HG03139 (cell line): ENCODE measurements at regions not wholly inside any gene's neighbourhood (a gene's known extent, or its start where the extent isn't known, plus 50 kb on each side); places are given as distances from the start of the nearest gene placed in this dataset.
"Not testable (repeated sequence)": the region's sequence is repeated elsewhere in the genome, so short reads cannot be mapped to it uniquely, and the experiment has no call there.

Source experiments
- ATAC-seq: cut with Tn5 transposase; IDR thresholded peaks from one replicate; pipeline ENCODE4 v1.9.1; 2021; ENCODE audit not compliant: unreplicated experiment

DNA sequence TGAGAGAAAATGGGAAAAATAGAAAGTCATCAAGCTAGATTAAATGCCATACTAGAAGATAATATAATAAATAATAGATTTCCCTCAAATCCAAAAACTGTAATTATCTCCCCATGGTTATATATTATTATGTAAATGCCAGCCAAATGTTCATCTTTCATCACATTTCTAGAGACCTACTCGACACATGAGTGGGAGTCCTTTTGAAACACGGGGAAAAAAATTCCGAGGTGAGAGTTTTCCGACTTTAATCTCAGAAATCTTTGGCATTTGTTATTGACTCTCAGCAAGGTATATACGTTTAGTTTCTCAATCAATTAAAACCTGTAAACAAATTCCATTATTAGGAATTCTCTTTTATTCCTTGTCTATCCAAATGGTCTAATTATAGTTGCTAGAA is 465.4 kb upstream of the SMIM31 start:
- ATAC-seq, result no peak

- no peak for ATAC-seq
These were observed 460.7 kb upstream of the SMIM31 start for GRCh38 chr4:164293203-164293602.

DNA sequence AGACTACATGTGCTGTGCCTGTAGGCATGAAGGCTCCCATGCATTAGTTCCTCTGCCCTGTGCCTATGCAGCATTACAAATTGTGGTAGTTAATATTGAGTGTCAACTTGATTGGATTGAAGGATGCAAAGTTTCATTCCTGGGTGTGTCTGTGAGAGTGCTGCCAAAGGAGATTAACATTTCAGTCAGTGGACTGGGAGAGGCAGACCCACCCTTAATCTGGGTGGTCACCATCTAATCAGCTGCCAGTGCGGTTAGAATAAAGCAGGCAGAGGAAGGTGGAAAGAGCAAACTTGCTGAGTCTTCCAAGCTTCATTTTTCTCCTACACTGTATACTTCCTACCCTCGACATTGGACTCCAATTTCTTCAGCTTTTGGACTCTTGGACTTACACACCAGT is 460.2 kb upstream of the SMIM31 start:
- no peak for ATAC-seq

- ATAC-seq, result no peak
These were observed 452.5 kb upstream of the SMIM31 start for GRCh38 chr4:164301430-164301829.

- ATAC-seq, result no peak
These were observed 449.8 kb upstream of the SMIM31 start for GRCh38 chr4:164304101-164304639.

GRCh38 chr4:164304861-164305260 is 449.1 kb upstream of the SMIM31 start:
- no peak for ATAC-seq

DNA sequence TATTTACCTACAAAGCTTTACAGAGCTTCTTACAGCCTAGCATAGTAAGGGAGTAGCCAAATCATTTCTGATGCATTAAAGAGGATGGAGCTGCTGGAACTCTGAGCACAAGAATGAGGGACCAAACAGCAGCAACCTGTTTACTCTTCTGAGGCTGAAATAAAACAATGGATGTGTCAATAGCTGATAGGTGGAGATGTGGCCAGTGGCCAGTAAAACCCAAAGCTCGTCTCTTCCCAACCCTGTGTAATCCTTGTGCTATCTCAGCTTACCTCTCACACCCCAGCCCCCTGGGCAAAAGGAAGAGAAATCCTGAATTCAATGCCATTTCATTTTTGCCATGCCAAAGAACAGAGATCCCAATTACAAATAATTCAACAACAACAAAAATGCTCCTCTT is 446.7 kb upstream of the SMIM31 start:
- no peak for ATAC-seq

DNA sequence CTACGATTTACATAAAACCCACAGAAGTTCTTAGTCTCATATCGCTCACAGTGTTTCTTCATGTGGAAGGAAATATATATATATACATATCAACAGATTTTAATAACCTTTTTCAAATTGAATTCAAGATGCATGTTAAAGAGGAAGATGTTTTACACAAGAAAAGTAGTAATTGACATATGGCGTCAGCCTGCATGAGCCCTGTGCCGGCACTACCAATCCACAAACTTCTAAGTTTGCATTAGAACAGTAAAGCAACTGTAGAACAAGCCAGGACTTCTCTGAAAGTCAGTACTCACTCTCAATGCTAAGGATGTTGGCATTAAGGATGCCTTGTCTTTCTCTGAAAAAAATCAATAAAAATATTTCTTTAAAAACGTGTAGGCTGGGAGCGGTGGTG is 441.3 kb upstream of the SMIM31 start:
- no peak for ATAC-seq

DNA sequence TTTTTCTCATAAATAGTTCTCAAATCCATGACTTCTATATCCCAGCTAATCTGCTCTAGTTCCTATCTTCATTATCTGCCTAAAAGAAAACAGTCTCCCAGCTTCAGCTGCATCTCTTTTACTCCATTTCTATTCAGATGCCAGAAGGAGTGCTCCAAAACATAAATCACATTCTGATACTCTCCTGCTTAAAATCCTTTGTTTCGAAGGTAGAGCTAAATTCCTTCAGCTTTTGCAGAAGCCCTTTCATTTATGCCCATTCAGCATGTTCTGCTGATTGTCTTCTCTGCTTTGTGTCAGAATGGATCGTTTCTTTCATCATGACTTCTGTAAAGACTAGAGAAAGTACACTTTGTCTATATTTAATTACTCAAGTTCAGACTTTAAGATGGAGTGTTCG is 440.1 kb upstream of the SMIM31 start:
- ATAC-seq, result no peak

GRCh38 chr4:164318350-164318749 is 435.6 kb upstream of the SMIM31 start:
- ATAC-seq, result no peak

DNA sequence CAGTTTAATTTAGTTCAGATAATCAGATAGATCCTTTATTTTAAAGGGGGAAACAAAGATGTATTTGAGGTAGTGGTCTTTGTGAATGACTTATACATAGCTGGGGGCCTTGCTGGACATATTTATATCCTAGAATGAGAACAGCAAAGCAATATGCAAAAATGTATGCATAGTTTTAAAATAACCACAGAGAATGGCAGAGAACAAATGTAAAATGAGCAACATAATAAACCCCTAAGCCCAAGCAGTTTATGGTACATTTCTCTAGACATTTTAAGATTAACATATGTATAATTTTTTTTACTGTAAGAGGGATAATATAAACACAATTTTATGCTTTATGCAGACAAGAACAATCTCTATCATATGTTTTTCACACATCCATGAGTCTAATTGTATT is 434.2 kb upstream of the SMIM31 start:
- ATAC-seq, result no peak

DNA sequence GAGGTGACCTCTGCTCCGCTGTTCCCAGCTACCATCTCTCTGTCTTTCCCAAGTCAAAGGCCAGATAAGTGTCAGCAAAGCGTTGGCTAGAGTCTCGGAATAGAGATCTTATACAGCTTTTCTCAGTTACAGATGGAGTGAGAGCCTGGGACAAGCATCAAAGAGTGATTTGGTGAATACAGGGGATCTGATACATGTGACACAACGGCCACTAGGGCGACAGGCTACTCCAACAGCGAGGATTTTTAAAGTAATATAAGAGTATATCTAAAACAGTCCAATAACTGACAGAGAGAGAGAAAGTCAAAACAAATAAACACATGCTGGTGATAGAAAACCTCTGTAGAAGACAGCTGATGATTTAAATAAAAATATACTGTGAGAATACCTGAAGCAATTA is 433.1 kb upstream of the SMIM31 start:
- no peak for ATAC-seq

GRCh38 chr4:164326056-164326455 is 427.9 kb upstream of the SMIM31 start:
- no peak for ATAC-seq

- ATAC-seq, result no peak
These were observed 416.5 kb upstream of the SMIM31 start for GRCh38 chr4:164337219-164337944.

DNA sequence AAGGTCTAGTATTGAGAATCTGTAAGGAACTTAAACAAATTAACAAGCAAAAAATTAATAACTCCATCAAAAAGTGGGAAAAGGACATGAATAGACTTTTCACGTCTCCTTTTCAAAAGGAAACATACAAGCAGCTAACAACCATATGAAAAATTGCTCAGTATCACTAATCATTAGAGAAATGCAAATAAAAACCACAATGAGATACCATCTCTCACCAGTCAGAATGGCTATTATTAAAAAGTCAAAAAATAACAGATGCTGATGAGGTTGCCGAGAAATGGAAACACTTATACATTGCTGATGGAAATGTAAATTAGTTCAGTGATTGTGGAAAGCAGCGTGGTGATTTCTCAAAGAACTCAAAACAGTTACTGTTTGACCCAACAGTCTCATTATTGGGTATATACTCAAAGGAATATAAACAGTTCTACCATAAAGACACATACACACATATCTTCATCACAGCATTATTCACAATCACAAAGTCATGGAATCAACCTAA is 410.4 kb upstream of the SMIM31 start:
- no peak for ATAC-seq

DNA sequence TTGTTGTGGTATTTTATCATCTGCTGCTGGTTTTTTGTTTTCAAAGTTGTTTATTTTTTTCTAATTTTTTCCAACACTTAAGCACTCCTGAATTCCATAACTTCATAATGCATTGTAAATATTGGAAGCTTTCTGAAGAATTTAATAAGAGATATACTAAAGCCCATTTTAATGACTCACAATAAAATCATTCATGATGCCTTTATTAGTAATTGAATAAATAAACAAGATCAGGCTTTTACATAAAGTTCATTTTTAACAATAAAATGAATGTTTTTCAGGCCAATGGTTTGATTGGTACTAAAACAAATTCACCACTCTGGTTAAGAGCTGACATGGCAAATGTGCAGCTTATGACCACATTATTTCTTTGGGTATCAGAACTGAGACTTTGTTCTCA is 408.2 kb upstream of the SMIM31 start:
- no peak for ATAC-seq

- no peak for ATAC-seq
These were observed 403.9 kb upstream of the SMIM31 start for GRCh38 chr4:164350061-164350460.

- ATAC-seq, result not testable (repeated sequence)
These were observed 403.2 kb upstream of the SMIM31 start for GRCh38 chr4:164350716-164351115.

GRCh38 chr4:164357957-164358356 is 396.0 kb upstream of the SMIM31 start:
- no peak for ATAC-seq

DNA sequence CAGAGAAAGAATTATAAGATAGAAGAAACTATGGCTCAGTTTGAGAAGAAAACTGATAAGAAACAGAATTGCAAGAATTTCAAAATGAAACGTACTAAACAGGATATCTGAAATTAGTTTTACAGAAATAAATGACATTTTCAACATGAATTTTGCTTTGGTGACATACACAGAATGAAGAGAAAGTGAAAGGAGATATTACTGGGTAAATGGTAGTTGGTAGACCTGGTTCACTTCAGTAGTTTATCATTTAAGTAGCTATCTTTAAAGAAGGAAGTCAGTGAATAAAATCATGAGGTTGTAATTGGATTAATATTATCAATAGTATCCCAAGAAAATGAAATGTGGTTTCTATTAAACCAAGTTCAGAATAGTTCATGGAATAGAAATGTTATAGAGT is 395.5 kb upstream of the SMIM31 start:
- no peak for ATAC-seq

DNA sequence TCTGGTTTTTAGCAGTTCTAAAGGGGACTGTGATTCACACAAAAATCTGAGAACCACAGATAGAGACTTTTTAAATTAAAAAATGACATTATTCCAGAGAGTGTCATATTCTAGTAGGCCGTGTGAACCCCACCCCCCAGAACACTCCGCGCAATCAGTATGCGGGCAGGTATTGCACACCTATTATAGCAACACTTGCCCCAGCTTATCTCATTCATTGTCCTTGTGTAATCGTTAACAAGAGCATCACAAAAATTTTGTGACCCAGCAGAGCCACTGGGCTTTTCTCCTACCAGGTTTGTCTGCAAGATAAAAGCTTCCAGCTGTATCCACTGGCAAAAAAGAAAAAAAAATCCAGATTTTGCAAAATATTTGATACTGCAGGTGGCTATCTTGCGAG is 394.1 kb upstream of the SMIM31 start:
- ATAC-seq, result no peak

- no peak for ATAC-seq
These were observed 385.0 kb upstream of the SMIM31 start for GRCh38 chr4:164368894-164369293.

- ATAC-seq, result no peak
These were observed 380.9 kb upstream of the SMIM31 start for GRCh38 chr4:164373021-164373420.
